ENCODE measurements at regions not wholly inside any gene's neighbourhood (a gene's known extent, or its start where the extent isn't known, plus 50 kb on each side); places are given as distances from the start of the nearest gene placed in this dataset.

DNA sequence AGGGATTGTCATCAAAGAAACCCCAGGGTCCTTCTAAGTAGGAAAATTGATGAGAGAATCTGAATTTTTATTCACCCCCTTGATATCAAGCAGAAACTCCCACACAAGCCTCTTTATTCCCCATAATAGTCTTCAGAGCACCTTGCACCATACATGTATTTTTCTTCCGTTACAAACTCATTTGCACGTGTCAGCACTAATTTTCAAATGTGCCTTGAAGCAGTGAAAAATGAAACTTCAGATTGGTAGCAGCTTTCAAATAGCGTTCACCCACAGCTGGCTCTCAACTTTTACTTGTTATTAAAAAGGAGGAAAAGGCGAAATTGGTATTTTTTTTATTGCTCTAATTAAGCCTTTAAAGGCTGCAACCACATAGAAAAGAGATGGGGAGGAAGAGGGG, 343.0 kb upstream of the TENM4 start:
- TF ChIP-seq CTCF (conservative IDR thresholded peaks at IDR 0.05; ENCODE audit: low read length): no peak
- TF ChIP-seq EZH2phosphoT487 (IDR thresholded peaks at IDR 0.05; ENCODE audit: borderline replicate concordance, low read depth, low read length): no peak
